ENCODE measurements at regions not wholly inside any gene's neighbourhood (a gene's known extent, or its start where the extent isn't known, plus 50 kb on each side); places are given as distances from the start of the nearest gene placed in this dataset.
"Not testable (repeated sequence)": the region's sequence is repeated elsewhere in the genome, so short reads cannot be mapped to it uniquely, and the experiment has no call there.

DNA sequence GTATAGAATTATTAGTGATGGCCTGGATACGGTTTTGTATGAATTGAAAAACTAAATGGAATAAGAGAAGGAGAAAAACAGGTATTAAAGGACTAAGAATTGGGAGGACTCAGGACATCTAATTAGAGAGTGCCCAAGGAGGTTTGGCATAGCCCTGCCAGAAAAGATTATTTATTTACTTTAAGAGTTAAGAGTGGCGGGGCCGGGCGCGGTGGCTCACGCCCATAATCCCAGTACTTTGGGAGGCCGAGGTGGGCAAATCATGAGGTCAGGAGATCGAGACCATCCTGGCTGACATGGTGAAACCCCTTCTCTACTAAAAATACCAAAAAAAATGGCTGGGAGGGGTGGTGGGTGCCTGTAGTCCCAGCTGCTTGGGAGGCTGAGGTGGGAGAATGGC, 115.2 kb upstream of the KCNJ3 start:
- TF ChIP-seq, protein P1, sequence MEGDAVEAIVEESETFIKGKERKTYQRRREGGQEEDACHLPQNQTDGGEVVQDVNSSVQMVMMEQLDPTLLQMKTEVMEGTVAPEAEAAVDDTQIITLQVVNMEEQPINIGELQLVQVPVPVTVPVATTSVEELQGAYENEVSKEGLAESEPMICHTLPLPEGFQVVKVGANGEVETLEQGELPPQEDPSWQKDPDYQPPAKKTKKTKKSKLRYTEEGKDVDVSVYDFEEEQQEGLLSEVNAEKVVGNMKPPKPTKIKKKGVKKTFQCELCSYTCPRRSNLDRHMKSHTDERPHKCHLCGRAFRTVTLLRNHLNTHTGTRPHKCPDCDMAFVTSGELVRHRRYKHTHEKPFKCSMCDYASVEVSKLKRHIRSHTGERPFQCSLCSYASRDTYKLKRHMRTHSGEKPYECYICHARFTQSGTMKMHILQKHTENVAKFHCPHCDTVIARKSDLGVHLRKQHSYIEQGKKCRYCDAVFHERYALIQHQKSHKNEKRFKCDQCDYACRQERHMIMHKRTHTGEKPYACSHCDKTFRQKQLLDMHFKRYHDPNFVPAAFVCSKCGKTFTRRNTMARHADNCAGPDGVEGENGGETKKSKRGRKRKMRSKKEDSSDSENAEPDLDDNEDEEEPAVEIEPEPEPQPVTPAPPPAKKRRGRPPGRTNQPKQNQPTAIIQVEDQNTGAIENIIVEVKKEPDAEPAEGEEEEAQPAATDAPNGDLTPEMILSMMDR (IDR thresholded peaks at IDR 0.05; ENCODE audit: insufficient read depth, low read length) = not testable (repeated sequence)
- not testable (repeated sequence) for TF ChIP-seq POLR2AphosphoS5, GABPA (IDR thresholded peaks at IDR 0.05; ENCODE audit: low read depth)
- TF ChIP-seq, protein P2, sequence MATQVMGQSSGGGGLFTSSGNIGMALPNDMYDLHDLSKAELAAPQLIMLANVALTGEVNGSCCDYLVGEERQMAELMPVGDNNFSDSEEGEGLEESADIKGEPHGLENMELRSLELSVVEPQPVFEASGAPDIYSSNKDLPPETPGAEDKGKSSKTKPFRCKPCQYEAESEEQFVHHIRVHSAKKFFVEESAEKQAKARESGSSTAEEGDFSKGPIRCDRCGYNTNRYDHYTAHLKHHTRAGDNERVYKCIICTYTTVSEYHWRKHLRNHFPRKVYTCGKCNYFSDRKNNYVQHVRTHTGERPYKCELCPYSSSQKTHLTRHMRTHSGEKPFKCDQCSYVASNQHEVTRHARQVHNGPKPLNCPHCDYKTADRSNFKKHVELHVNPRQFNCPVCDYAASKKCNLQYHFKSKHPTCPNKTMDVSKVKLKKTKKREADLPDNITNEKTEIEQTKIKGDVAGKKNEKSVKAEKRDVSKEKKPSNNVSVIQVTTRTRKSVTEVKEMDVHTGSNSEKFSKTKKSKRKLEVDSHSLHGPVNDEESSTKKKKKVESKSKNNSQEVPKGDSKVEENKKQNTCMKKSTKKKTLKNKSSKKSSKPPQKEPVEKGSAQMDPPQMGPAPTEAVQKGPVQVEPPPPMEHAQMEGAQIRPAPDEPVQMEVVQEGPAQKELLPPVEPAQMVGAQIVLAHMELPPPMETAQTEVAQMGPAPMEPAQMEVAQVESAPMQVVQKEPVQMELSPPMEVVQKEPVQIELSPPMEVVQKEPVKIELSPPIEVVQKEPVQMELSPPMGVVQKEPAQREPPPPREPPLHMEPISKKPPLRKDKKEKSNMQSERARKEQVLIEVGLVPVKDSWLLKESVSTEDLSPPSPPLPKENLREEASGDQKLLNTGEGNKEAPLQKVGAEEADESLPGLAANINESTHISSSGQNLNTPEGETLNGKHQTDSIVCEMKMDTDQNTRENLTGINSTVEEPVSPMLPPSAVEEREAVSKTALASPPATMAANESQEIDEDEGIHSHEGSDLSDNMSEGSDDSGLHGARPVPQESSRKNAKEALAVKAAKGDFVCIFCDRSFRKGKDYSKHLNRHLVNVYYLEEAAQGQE (IDR thresholded peaks at IDR 0.05; ENCODE audit: insufficient replicate concordance, low read depth) = not testable (repeated sequence)
